Astrocyte of the cerebellum (primary cell): ENCODE measurements at regions not wholly inside any gene's neighbourhood (a gene's known extent, or its start where the extent isn't known, plus 50 kb on each side); places are given as distances from the start of the nearest gene placed in this dataset.

Experiments used
- DNase-seq: peaks from one replicate; pipeline ENCODE4 v3.0.0-alpha.2; 2011; ENCODE audit warnings: low read depth
- H3K4me3 ChIP-seq: 2 replicates; pipeline ENCODE4 v1.5.1; 2011; ENCODE audit warnings: mild to moderate bottlenecking, low read depth, low read length, moderate library complexity
- in situ Hi-C: cut with HindIII; loops from 2 replicates; pipeline ENCODE4 v1.10.0; 2017; ENCODE audit warnings: low sequenced_read_pairs
- TF ChIP-seq, protein P1 (sequence below): IDR thresholded peaks from 2 replicates; pipeline ENCODE4 v1.5.1; 2012; ENCODE audit warnings: low read length, low read depth, moderate library complexity, mild to moderate bottlenecking; ENCODE audit errors: missing control alignments

GRCh38 chr6:147733686-147734085 lies 225.2 kb downstream of the SAMD5 start:
- H3K4me3 ChIP-seq, result no peak overlapping the region
- TF ChIP-seq, protein P1, sequence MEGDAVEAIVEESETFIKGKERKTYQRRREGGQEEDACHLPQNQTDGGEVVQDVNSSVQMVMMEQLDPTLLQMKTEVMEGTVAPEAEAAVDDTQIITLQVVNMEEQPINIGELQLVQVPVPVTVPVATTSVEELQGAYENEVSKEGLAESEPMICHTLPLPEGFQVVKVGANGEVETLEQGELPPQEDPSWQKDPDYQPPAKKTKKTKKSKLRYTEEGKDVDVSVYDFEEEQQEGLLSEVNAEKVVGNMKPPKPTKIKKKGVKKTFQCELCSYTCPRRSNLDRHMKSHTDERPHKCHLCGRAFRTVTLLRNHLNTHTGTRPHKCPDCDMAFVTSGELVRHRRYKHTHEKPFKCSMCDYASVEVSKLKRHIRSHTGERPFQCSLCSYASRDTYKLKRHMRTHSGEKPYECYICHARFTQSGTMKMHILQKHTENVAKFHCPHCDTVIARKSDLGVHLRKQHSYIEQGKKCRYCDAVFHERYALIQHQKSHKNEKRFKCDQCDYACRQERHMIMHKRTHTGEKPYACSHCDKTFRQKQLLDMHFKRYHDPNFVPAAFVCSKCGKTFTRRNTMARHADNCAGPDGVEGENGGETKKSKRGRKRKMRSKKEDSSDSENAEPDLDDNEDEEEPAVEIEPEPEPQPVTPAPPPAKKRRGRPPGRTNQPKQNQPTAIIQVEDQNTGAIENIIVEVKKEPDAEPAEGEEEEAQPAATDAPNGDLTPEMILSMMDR, result no peak
- in situ Hi-C loops, result no loop called here
- DNase-seq, result no peak

GRCh38 chr6:147734151-147734550 lies 225.7 kb downstream of the SAMD5 start:
- DNase-seq, result no peak
- in situ Hi-C loops, result no loop called here
- H3K4me3 ChIP-seq, result no peak overlapping the region
- TF ChIP-seq, protein P1, result no peak

DNA sequence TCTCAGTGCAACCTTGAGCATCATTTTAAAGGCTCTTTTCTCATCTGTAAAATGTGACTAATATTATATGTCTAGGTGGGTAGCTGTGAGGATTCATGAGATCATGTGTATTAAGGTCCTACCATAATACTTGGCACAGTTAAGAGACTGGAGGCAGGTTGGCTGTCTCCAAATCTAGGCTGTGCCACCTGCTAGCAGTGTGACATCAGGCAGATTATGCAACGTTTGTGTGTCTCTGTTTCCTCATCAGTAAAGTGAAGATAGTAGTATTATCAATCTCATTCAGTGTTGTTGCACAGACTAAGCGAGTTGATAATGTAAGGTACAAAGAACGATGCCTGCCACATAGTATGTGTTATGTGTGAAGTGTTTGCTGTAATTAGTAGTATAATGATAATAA lies 227.4 kb downstream of the SAMD5 start:
- no peak overlapping the region for H3K4me3 ChIP-seq
- in situ Hi-C loops, result no loop called here
- TF ChIP-seq, protein P1, result no peak
- DNase-seq, result no peak

GRCh38 chr6:147737115-147737514 lies 228.6 kb downstream of the SAMD5 start:
- no peak for DNase-seq
- TF ChIP-seq, protein P1, result no peak
- in situ Hi-C loops, result no loop called here
- no peak overlapping the region for H3K4me3 ChIP-seq

- in situ Hi-C loops, result no loop called here
- no peak overlapping the region for H3K4me3 ChIP-seq
- TF ChIP-seq, protein P1, result no peak
- DNase-seq, result no peak
Measured at GRCh38 chr6:147738099-147738498, 229.6 kb downstream of the SAMD5 start.

DNA sequence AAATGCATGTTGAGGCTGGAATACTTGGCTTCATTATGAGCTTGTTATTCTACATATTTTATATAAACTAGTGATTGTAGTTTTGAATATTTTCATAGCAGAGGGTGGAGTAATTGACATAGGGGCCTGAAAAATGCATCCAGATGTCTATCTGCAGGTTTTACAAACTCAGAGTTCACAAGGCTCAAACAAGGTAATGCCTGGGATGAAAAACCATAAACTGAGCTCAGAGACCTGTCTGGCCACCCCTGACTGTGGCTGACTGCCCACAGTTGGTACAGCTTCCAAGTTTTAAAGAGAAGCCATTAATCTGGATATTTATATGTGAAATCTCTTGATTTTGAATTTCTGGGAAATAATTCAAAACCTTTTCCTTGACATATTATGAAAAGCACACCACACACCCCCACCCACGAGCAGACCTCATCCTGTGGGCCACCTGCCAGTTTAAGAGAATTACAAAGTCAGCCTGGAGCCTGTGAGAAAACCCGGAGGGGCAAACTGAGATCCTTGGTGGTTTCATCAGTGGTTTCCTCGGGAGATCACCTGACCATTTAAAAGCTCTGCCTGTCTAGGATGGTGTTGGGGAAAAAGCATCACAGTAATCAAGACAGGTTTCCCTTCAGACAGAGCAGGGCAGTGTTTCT lies 230.1 kb downstream of the SAMD5 start:
- in situ Hi-C loops, result no loop called here
- DNase-seq, result peak; percentile 88
- TF ChIP-seq, protein P1, result no peak
- H3K4me3 ChIP-seq, result no peak overlapping the region
